Upper lobe of left lung (tissue), 4 donors: ENCODE measurements at regions not wholly inside any gene's neighbourhood (a gene's known extent, or its start where the extent isn't known, plus 50 kb on each side); places are given as distances from the start of the nearest gene placed in this dataset.
"Not testable (repeated sequence)": the region's sequence is repeated elsewhere in the genome, so short reads cannot be mapped to it uniquely, and the experiment has no call there.

Experiments
- CTCF ChIP-seq, 6 experiments: fragments of 450-650 bp in 4 of 6; fragments of 200-600 bp in 2 of 6; sonication (generic) in 2 of 6; IDR thresholded peaks; one replicate each; pipeline ENCODE4 v1.5.1; 2016 to 2019; ENCODE audit warnings: antibody characterized with exemption in 6 of 6
- POLR2A ChIP-seq, 4 donors: fragments of 450-650 bp; IDR thresholded peaks; one replicate each; pipeline ENCODE4 v1.5.1; 2016 to 2017; ENCODE audit warnings: antibody characterized with exemption in 4 of 4, mild to moderate bottlenecking in 2 of 4
- POLR2AphosphoS5 ChIP-seq, 2 donors: sonication (generic); formaldehyde crosslinking; IDR thresholded peaks; one replicate each; pipeline ENCODE4 v1.5.1; 2017; ENCODE audit warnings: antibody characterized with exemption in 2 of 2

GRCh38 chr14:106626469-106626868 lies 1100.1 kb downstream of the TMEM121 start:
- TF ChIP-seq CTCF, POLR2AphosphoS5, POLR2A (IDR thresholded peaks at IDR 0.05): not testable (repeated sequence)
